Psoas muscle (tissue), 7 donors: ENCODE measurements at regions not wholly inside any gene's neighbourhood (a gene's known extent, or its start where the extent isn't known, plus 50 kb on each side); places are given as distances from the start of the nearest gene placed in this dataset.

Experiments used
- ATAC-seq, 4 donors: fragments of 200-7000 bp; cut with Tn5 transposase; one replicate each; pipeline ENCODE4 v1.9.1; 2020; ENCODE audit warnings: moderate library complexity in 3 of 4, mild to moderate bottlenecking in 2 of 4
- DNase-seq, 2 donors: peaks; one replicate each; pipeline ENCODE4 v3.0.0-alpha.2; 2020
- H3K27ac ChIP-seq: fragments of 200-600 bp; one replicate; pipeline ENCODE4 v1.8.0; 2022
- H3K27me3 ChIP-seq, 3 donors: fragments of 200-600 bp in 1 of 3; one replicate each; pipeline versions ENCODE4 v1.6.1 to v1.8.0; 2013 to 2022; ENCODE audit warnings: low read length in 2 of 3, mild to moderate bottlenecking in 2 of 3, moderate library complexity in 1 of 3; ENCODE audit not compliant: insufficient read depth in 3 of 3
- H3K36me3 ChIP-seq, 2 donors: fragments of 200-600 bp in 1 of 2; one replicate each; pipeline versions ENCODE4 v1.6.1 to v1.8.0; 2013 to 2022; ENCODE audit warnings: low read depth in 1 of 2, mild to moderate bottlenecking in 1 of 2, moderate library complexity in 1 of 2; ENCODE audit not compliant: insufficient read depth in 1 of 2
- H3K4me1 ChIP-seq: fragments of 200-600 bp; one replicate; pipeline ENCODE4 v1.8.0; 2022
- H3K4me3 ChIP-seq: fragments of 200-600 bp; one replicate; pipeline ENCODE4 v1.8.0; 2022; ENCODE audit warnings: mild to moderate bottlenecking
- H3K9me3 ChIP-seq: fragments of 200-600 bp; one replicate; pipeline ENCODE4 v1.8.0; 2022
- WGBS, 3 donors: extraction: QIAGEN DNeasy Blood & Tissue Kit; methylation state at CpG; one replicate each; pipeline versions ENCODE4 v1.1.6 to v1.1.7; 2013; 5-methylcytosine and 5-hydroxymethylcytosine counted together
- intact Hi-C, 2 donors: fragments of 100-400 bp; cut with DNase I; formaldehyde crosslinking; loops; one replicate each; pipeline versions ENCODE4 v1.11.0 to v1.14.2; 2022
- TF ChIP-seq, protein P1 (sequence below): fragments of 200-600 bp; IDR thresholded peaks from one replicate; pipeline ENCODE4 v1.8.0; 2022; ENCODE audit warnings: antibody characterized with exemption
- donor health status: healthy with polysubstance abuse.
- donor health status: DM: no; HTN: no; CAD: no; lungs with moderate emphysema.
- donor health status: Bipolar disorder and iron deficiency.
- donor health status: healthy.
- donor health status: DM: yes; HTN: yes; CAD: no.
- donor health status: DM: no; HTN: no; CAD: no.
- donor health status: DM: yes; HTN: yes; CAD: no.

GRCh38 chr2:39593439-39594393 lies 72.0 kb upstream of the TMEM178A start:
- H3K4me1 ChIP-seq, result peaks cover 3% of the 10 kb centered on the region
- ATAC-seq, result peak; percentile 79 to 95 (median 88)
- WGBS, 3 donors, result 59 to 62% (median 59%) methylated on average over 9 of the region's 9 CpGs
- H3K27me3 ChIP-seq, result no peaks in the 10 kb centered on the region
- TF ChIP-seq, protein P1, sequence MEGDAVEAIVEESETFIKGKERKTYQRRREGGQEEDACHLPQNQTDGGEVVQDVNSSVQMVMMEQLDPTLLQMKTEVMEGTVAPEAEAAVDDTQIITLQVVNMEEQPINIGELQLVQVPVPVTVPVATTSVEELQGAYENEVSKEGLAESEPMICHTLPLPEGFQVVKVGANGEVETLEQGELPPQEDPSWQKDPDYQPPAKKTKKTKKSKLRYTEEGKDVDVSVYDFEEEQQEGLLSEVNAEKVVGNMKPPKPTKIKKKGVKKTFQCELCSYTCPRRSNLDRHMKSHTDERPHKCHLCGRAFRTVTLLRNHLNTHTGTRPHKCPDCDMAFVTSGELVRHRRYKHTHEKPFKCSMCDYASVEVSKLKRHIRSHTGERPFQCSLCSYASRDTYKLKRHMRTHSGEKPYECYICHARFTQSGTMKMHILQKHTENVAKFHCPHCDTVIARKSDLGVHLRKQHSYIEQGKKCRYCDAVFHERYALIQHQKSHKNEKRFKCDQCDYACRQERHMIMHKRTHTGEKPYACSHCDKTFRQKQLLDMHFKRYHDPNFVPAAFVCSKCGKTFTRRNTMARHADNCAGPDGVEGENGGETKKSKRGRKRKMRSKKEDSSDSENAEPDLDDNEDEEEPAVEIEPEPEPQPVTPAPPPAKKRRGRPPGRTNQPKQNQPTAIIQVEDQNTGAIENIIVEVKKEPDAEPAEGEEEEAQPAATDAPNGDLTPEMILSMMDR, result peak; percentile 62
- intact Hi-C loops, result loop anchor here (2.0 to 10.0 kb wide), 2 partner anchors 129 to 131 kb away; no protein-coding TSS in a partner anchor
- no peak overlapping the region for H3K27ac ChIP-seq
- no peaks in the 10 kb centered on the region for H3K9me3 ChIP-seq
- H3K36me3 ChIP-seq, result no peaks in the 10 kb centered on the region
- no peak for DNase-seq
- H3K4me3 ChIP-seq, result no peak overlapping the region

DNA sequence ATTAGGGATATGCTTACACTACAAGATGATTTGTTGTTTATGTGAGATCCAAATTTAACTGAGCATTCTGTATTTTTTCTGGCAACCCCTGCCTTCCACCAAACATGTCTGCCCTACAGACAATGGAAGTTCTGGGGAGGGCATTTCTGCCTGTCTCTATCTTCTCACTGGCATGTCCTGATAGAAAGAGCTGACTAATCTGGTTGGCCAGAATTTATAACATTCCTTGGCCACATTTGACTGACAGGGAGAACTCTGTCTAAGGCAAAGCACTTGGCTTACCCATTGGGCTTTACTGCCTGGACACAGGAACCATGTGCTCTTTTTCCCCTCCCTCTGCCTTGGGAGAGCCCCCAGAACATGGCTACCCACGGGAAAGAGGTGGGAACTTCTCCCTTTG lies 70.6 kb upstream of the TMEM178A start:
- no peaks in the 10 kb centered on the region for H3K9me3 ChIP-seq
- no peak for ATAC-seq
- H3K36me3 ChIP-seq, result no peaks in the 10 kb centered on the region
- no peak for DNase-seq
- intact Hi-C loops, result loop anchor here in 1 of 2 donors (10.0 kb wide), 1 partner anchor 130 kb away; no protein-coding TSS in a partner anchor
- TF ChIP-seq, protein P1, result no peak
- no peaks in the 10 kb centered on the region for H3K27me3 ChIP-seq
- peaks cover 3% of the 10 kb centered on the region for H3K4me1 ChIP-seq
- no peak overlapping the region for H3K27ac ChIP-seq
- WGBS, 3 donors, result 78 to 86% (median 82%) methylated on average over 1 of the region's 1 CpG
- no peak overlapping the region for H3K4me3 ChIP-seq

GRCh38 chr2:39597314-39597713 lies 68.4 kb upstream of the TMEM178A start:
- Histone ChIP-seq H3K27me3 (no peaks in the 10 kb centered on the region), H3K36me3 (no peaks in the 10 kb centered on the region), H3K9me3 (no peaks in the 10 kb centered on the region), H3K27ac (no peak overlapping the region), H3K4me3 (no peak overlapping the region), H3K4me1 (peaks cover 3% of the 10 kb centered on the region)
- ATAC-seq, result no peak
- DNase-seq, result no peak
- intact Hi-C loops, result loop anchor here in 1 of 2 donors (10.0 kb wide), 1 partner anchor 127 kb away; no protein-coding TSS in a partner anchor
- TF ChIP-seq, protein P1, result no peak
- WGBS, 3 donors, result 90% methylated on average over 3 of the region's 3 CpGs

DNA sequence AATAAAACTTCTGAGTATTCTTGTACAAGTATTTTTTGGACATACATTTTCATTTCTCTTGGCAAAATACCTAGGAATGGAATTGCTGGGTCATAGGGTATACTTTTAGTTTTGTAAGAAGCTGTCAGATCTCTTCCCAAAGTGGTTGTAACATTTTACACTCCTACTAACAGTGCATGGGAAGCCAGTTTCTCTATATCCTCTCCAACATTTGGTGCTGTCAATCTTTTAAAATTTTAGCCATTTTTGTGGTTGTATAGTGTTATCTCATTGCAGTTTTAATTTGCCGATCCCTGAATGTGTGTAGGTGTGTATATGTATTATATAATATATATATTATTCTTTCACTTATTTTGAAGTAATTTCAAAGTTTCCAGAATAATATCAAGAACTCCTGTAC lies 63.1 kb upstream of the TMEM178A start:
- H3K9me3 ChIP-seq, result no peaks in the 10 kb centered on the region
- DNase-seq (no peak), ATAC-seq (no peak)
- no peaks in the 10 kb centered on the region for H3K27me3 ChIP-seq
- H3K4me1 ChIP-seq, result no peaks in the 10 kb centered on the region
- intact Hi-C loops, result no loop called here
- H3K36me3 ChIP-seq, result no peaks in the 10 kb centered on the region
- no peak overlapping the region for H3K4me3 ChIP-seq
- H3K27ac ChIP-seq, result no peak overlapping the region
- TF ChIP-seq, protein P1, result no peak
- 78 to 89% (median 82%) methylated on average over 1 of the region's 1 CpG for WGBS, 3 donors
